PC-3 (cell line): ENCODE measurements at regions not wholly inside any gene's neighbourhood (a gene's known extent, or its start where the extent isn't known, plus 50 kb on each side); places are given as distances from the start of the nearest gene placed in this dataset.

Source experiments
- ATAC-seq: fragments of 200-7000 bp; cut with Tn5 transposase; 2 replicates; pipeline ENCODE4 v1.9.1; 2020; ENCODE audit warnings: mild to moderate bottlenecking, moderate library complexity
- BruUV-seq: library from RNA; stranded (reverse); fragments of 400-500 nt; replicated peaks from 2 replicates; lab custom pipeline; 2021; lab: Mats Ljungman, UMichigan
- CTCF ChIA-PET: fragments of 300-600 bp; sonication (Branson Sonifier 250); formaldehyde crosslinking; loops from one replicate; lab custom pipeline; 2022; ENCODE audit warnings: antibody characterized with exemption; lab: Charles Lee
- POLR2A ChIA-PET: fragments of 300-600 bp; sonication (Branson Sonifier 250); formaldehyde crosslinking; loops from one replicate; lab custom pipeline; 2022; ENCODE audit warnings: antibody characterized with exemption; ENCODE audit not compliant: unreplicated experiment; lab: Charles Lee
- DNase-seq: peaks from one replicate; pipeline ENCODE4 v3.0.0-alpha.2; 2015
- H2AFZ ChIP-seq: fragments of 300-600 bp; sonication (generic); 2 replicates; pipeline ENCODE4 v1.6.0; 2016; ENCODE audit warnings: antibody characterized with exemption, low read length
- H3F3A ChIP-seq: fragments of 300-600 bp; sonication (generic); one replicate; pipeline ENCODE4 v1.6.0; 2017; ENCODE audit warnings: antibody characterized with exemption, low read length, control low read depth, mild to moderate bottlenecking; ENCODE audit not compliant: unreplicated experiment
- H3K27ac ChIP-seq: fragments of 300-600 bp; sonication (generic); 2 replicates; pipeline ENCODE4 v1.5.1; 2016; ENCODE audit warnings: mild to moderate bottlenecking, low read length
- H3K27me3 ChIP-seq: fragments of 300-600 bp; sonication (generic); 2 replicates; pipeline ENCODE4 v1.6.1; 2016; ENCODE audit warnings: low read length, mixed read lengths
- H3K36me3 ChIP-seq: fragments of 300-600 bp; sonication (generic); 2 replicates; pipeline ENCODE4 v1.6.1; 2016; ENCODE audit warnings: low read depth, mixed run types, low read length, mixed read lengths
- H3K4me1 ChIP-seq: fragments of 300-600 bp; sonication (generic); 2 replicates; pipeline ENCODE4 v1.5.1; 2016; ENCODE audit warnings: low read length; ENCODE audit not compliant: insufficient read depth
- H3K4me2 ChIP-seq: fragments of 300-600 bp; sonication (generic); 2 replicates; pipeline ENCODE4 v1.6.0; 2016; ENCODE audit warnings: low read length
- H3K4me3 ChIP-seq: fragments of 300-600 bp; sonication (generic); 2 replicates; pipeline ENCODE4 v1.5.1; 2016; ENCODE audit warnings: mild to moderate bottlenecking, low read length, mixed read lengths
- H3K79me2 ChIP-seq: fragments of 300-600 bp; sonication (generic); 2 replicates; pipeline ENCODE4 v1.6.1; 2017; ENCODE audit warnings: low read length, mixed read lengths
- H3K9ac ChIP-seq: fragments of 300-600 bp; sonication (generic); 2 replicates; pipeline ENCODE4 v1.6.0; 2016; ENCODE audit warnings: mild to moderate bottlenecking, low read length
- H3K9me2 ChIP-seq: fragments of 300-600 bp; sonication (generic); replicated peaks from 2 replicates; pipeline ENCODE4 v1.6.1; 2016; ENCODE audit warnings: mixed run types, low read length, mixed read lengths
- H3K9me3 ChIP-seq: fragments of 300-600 bp; sonication (generic); 2 replicates; pipeline ENCODE4 v1.6.1; 2016; ENCODE audit warnings: low read length, mixed read lengths
- H4K20me1 ChIP-seq: fragments of 300-600 bp; sonication (generic); 2 replicates; pipeline ENCODE4 v1.6.1; 2016; ENCODE audit warnings: low read length, mixed read lengths
- CTCF ChIP-seq: fragments of 300-600 bp; sonication (generic); conservative IDR thresholded peaks from 2 replicates; pipeline ENCODE4 v1.5.1; 2017; ENCODE audit warnings: antibody characterized with exemption, low read depth, mild to moderate bottlenecking, low read length
- EZH2 ChIP-seq: fragments of 300-600 bp; sonication (generic); IDR thresholded peaks from one replicate; pipeline ENCODE4 v1.6.1; 2017; ENCODE audit warnings: antibody characterized with exemption, mild to moderate bottlenecking, low read length; ENCODE audit not compliant: unreplicated experiment
- EZH2phosphoT487 ChIP-seq: fragments of 300-600 bp; sonication (generic); IDR thresholded peaks from 2 replicates; pipeline ENCODE4 v1.6.1; 2018; ENCODE audit warnings: mild to moderate bottlenecking, antibody characterized with exemption, low read length, borderline replicate concordance
- intact Hi-C: fragments of 100-400 bp; cut with micrococcal nuclease; formaldehyde crosslinking; loops from 2 replicates; pipeline ENCODE4 v1.9.0; 2023

DNA sequence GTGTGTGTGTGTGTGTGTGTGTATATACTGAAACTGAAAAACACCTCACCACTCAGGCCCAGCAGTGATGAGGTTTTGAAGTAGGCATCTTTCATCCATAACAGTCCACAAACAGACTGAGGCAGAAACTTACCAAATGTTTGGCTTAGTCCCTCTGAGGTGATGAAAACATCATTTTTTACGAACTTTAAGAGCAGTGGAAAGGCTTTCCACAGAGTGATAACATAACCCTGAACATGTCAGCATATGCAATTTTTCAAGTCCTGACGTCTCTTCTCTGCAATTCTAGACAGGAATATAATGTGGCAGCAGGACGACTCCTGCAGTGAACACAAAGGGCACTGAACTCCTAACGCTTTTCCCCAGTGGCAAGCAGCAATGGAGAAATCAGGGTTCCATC, 247.0 kb upstream of the THBS1 start:
- no peaks in the 10 kb centered on the region for H4K20me1 ChIP-seq
- DNase-seq (no peak), ATAC-seq (no peak)
- H3K4me3 ChIP-seq, result no peak overlapping the region
- CTCF ChIA-PET, result no interaction called here
- no peak for TF ChIP-seq CTCF
- no peak for TF ChIP-seq EZH2
- no peak for TF ChIP-seq EZH2phosphoT487
- no peaks in the 10 kb centered on the region for H3K27me3 ChIP-seq
- no peaks in the 10 kb centered on the region for H3K79me2 ChIP-seq
- no peaks in the 10 kb centered on the region for H3K9me3 ChIP-seq
- H3K27ac ChIP-seq, result no peak overlapping the region
- H3K36me3 ChIP-seq, result no peaks in the 10 kb centered on the region
- no peaks in the 10 kb centered on the region for H3K9me2 ChIP-seq
- intact Hi-C loops, result no loop called here
- H3K9ac ChIP-seq, result no peak overlapping the region
- POLR2A ChIA-PET, result no interaction called here
- H3K4me1 ChIP-seq, result 0 out of 2 replicates have a peak, but pooled peaks cover 7% of the 10 kb centered on the region
- no peaks in the 10 kb centered on the region for H3F3A ChIP-seq
- no peak overlapping the region for H3K4me2 ChIP-seq
- no peak overlapping the region for H2AFZ ChIP-seq
- no TSS peak for BruUV-seq

DNA sequence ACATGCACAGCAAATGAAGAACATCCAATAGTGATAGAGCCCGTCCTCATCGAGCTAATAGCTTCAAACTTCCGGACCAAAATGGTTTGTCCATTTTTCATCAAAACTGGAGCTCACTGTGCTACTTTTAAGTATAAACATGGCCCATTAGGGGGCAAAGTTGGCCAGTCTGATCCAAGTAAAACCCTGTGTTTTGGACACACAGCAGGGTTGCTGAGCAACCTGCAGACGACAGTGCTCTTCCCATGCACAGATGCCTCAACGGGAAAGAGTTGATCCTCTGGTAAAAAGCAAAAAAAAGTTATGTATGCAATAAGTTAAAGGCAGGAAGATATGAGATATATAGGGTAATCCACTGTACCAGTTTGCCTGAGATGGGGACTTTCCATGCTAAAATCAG, 244.0 kb upstream of the THBS1 start:
- ATAC-seq (no peak), DNase-seq (no peak)
- Histone ChIP-seq H3K27me3 (no peaks in the 10 kb centered on the region), H3K4me3 (no peak overlapping the region), H2AFZ (no peak overlapping the region), H3K27ac (no peak overlapping the region), H4K20me1 (no peaks in the 10 kb centered on the region), H3K36me3 (no peaks in the 10 kb centered on the region), H3F3A (no peaks in the 10 kb centered on the region), H3K9me3 (no peaks in the 10 kb centered on the region), H3K79me2 (no peaks in the 10 kb centered on the region), H3K9me2 (no peaks in the 10 kb centered on the region), H3K4me1 (0 out of 2 replicates have a peak, but pooled peaks cover 7% of the 10 kb centered on the region), H3K9ac (no peak overlapping the region), H3K4me2 (no peak overlapping the region)
- intact Hi-C loops, result no loop called here
- ChIA-PET CTCF (no interaction called here), POLR2A (no interaction called here)
- no peak for TF ChIP-seq EZH2
- no peak for TF ChIP-seq CTCF
- BruUV-seq, result no TSS peak

- H4K20me1 ChIP-seq, result no peaks in the 10 kb centered on the region
- 0 out of 2 replicates have a peak, but pooled peaks cover 7% of the 10 kb centered on the region for H3K4me1 ChIP-seq
- TF ChIP-seq EZH2, result no peak
- TF ChIP-seq CTCF, result no peak
- TF ChIP-seq EZH2phosphoT487, result no peak
- H3K36me3 ChIP-seq, result no peaks in the 10 kb centered on the region
- POLR2A ChIA-PET, result no interaction called here
- intact Hi-C loops, result no loop called here
- no peaks in the 10 kb centered on the region; the same call in 1 of the 2 replicates for H3K9me3 ChIP-seq
- H3K9ac ChIP-seq, result no peak overlapping the region
- CTCF ChIA-PET, result no interaction called here
- no peak overlapping the region for H2AFZ ChIP-seq
- H3K27me3 ChIP-seq, result no peaks in the 10 kb centered on the region
- no peak overlapping the region for H3K27ac ChIP-seq
- H3K79me2 ChIP-seq, result no peaks in the 10 kb centered on the region
- ATAC-seq, result no peak
- H3K4me2 ChIP-seq, result no peak overlapping the region
- no peaks in the 10 kb centered on the region for H3F3A ChIP-seq
- BruUV-seq, result no TSS peak
- H3K4me3 ChIP-seq, result no peak overlapping the region
- no peak for DNase-seq
- no peaks in the 10 kb centered on the region for H3K9me2 ChIP-seq
These were observed 242.6 kb upstream of the THBS1 start for GRCh38 chr15:39338251-39338650.
